GM12865 (cell line): ENCODE measurements at regions not wholly inside any gene's neighbourhood (a gene's known extent, or its start where the extent isn't known, plus 50 kb on each side); places are given as distances from the start of the nearest gene placed in this dataset.

Source experiments
- DNase-seq: peaks from one replicate; pipeline ENCODE4 v3.0.0; 2010; ENCODE audit warnings: low read depth
- H3K4me3 ChIP-seq: 2 replicates; pipeline ENCODE4 v1.5.1; 2011; ENCODE audit warnings: mild to moderate bottlenecking, low read depth, low read length, control low read depth
- TF ChIP-seq, protein P1 (sequence below): IDR thresholded peaks from 2 replicates; pipeline ENCODE4 v1.5.1; 2011; ENCODE audit warnings: low read length, control low read depth, low read depth, inconsistent platforms; ENCODE audit not compliant: insufficient read depth; ENCODE audit errors: missing control alignments

DNA sequence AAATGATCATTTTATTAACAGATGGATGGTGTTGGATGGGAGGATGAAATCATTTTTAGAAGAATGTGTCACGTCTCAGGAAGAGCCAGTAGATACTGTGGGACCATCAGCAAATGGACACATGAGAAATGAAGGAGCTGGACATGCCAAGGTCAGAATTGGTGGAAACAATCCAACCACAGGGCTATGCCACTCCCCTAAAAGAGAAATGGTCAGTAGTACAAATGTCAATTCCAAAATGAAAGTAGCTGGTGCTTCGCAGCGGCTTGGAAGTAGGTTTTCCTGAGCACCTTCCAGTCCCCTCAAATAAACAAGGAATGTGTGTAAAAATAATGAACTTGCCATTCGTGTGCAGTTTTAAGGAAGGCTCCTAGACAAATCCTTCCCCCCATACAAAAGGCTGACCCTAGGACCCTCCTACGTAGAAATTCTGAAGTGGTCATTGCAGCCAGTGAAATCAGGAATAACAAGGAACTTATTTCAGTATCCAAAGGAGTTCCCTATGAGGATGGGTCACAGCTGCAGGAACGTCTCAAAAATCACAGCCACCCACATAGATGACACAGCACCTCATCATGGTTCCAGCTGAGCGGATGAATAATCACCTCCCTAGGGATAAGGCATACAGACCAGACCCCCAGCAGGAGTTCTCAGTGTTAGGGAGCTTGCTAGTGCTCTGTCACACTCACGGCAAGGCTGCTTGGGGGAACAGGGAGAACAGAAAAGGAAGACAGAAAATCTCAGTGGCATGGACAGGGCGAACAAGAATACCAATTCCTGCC lies 239.2 kb downstream of the HS3ST3A1 start:
- H3K4me3 ChIP-seq: no peak overlapping the region
- no peak for DNase-seq
- TF ChIP-seq, protein P1, sequence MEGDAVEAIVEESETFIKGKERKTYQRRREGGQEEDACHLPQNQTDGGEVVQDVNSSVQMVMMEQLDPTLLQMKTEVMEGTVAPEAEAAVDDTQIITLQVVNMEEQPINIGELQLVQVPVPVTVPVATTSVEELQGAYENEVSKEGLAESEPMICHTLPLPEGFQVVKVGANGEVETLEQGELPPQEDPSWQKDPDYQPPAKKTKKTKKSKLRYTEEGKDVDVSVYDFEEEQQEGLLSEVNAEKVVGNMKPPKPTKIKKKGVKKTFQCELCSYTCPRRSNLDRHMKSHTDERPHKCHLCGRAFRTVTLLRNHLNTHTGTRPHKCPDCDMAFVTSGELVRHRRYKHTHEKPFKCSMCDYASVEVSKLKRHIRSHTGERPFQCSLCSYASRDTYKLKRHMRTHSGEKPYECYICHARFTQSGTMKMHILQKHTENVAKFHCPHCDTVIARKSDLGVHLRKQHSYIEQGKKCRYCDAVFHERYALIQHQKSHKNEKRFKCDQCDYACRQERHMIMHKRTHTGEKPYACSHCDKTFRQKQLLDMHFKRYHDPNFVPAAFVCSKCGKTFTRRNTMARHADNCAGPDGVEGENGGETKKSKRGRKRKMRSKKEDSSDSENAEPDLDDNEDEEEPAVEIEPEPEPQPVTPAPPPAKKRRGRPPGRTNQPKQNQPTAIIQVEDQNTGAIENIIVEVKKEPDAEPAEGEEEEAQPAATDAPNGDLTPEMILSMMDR: no peak

DNA sequence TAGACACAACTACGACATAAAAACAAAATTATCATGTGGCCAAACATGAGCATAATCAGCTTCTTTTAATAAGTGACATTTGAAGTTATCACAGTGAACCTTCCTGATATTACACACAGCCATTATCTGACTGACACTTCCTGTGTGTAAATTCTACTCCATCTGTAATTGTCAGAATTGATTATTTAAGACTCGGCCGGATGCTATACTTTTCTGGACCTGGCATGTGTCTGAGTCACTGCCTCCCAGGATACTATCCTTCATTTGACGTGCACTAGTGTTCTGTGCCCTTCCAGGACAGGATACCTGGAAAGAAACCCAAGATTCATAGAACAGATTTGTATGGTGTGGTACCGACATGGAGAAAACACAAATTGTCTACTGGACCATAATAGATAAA lies 242.0 kb downstream of the HS3ST3A1 start:
- H3K4me3 ChIP-seq: no peak overlapping the region
- TF ChIP-seq, protein P1: no peak
- DNase-seq: no peak

DNA sequence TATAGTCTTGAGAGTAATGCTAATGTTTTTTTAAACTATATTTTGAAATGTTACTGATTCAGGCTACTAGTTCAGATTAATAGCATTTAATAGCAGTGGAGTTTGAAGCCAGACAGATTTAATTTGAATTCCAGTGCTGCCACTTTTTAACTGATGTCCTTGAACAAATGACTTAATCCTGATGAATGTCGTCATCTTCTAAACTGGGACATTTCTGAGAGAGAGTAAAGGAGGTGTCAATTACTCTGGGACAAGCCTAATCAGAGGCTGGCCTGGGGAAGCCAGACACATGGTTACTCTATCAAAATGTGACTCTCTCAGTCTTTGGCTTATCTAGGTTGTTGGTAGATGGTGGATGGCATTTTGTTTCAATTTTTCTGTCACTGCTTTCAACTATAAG lies 246.7 kb downstream of the HS3ST3A1 start:
- no peak for DNase-seq
- no peak overlapping the region for H3K4me3 ChIP-seq
- TF ChIP-seq, protein P1: no peak

DNA sequence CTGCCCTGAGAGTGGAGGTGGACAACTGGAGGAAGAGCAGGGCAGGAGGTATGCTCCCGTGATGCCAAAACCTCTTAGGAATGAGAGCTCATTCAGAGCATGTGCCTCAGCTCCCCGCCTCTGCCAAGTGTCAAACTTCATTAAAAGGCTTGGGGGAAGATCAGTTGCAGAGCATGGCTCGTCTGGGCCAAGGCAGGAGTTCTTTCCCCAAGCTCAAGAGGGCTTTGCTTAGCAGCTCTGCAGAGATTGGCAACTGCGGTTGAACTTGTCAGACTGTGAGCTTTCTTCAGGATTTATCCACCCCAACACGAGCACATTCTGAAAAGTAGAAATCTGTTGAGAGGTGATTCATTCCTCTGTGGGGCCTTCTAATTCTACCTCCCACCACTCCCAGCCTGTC lies 248.1 kb downstream of the HS3ST3A1 start:
- DNase-seq: no peak
- H3K4me3 ChIP-seq: no peak overlapping the region
- TF ChIP-seq, protein P1: no peak

DNA sequence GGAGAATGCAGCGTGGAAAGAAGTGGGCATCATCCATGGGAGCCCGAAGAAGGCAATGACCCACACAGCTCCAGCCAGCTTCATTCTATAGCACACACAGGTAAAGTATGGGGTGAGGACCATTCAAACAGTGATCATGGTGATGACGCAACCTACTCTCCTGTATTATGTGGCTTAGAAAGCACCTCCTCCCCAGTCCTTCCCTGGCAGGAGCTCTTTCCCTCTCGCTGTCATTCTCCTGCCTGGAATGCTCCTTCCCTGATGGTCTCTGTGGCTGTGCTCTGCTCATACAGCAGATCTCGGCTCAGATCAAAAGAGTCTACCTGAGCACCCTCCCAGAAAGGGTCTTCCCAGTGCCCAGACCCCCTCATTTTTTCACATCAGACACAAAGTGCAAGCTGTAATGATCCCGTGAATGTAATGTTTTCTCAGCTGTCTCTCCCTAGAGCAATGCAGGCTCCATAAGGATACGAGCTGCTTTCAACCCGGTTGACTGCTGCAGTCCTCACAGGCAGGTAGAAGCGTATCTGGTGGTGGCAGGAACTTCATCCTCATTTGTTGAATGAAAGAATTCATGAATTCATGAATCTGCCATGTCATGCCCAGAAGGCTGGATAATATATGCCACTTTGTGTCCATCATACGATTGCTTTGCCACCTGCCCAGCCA lies 248.8 kb downstream of the HS3ST3A1 start:
- H3K4me3 ChIP-seq: no peak overlapping the region
- DNase-seq: no peak
- TF ChIP-seq, protein P1: no peak

DNA sequence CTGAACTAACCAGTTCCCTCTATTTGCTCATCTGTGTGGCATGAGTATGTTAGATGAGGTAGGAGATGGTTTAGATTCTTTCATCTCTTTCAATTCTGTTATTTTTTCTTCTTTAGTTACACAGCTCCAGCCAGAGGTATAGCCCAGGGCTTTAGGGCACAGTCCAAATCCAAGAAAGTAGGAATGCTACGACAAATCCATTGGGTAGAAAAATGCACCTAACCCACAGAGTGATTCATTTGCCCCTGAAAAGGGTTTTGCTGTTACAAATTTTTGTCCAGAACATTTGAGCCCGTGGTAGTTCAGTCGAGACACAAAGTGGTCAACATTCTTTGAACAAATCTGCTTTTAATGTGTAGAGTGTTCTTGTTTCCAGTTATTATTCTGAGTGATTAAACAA lies 250.7 kb downstream of the HS3ST3A1 start:
- TF ChIP-seq, protein P1: no peak
- no peak overlapping the region for H3K4me3 ChIP-seq
- no peak for DNase-seq
